ENCODE measurements at regions not wholly inside any gene's neighbourhood (a gene's known extent, or its start where the extent isn't known, plus 50 kb on each side); places are given as distances from the start of the nearest gene placed in this dataset.

- Mint-ChIP-seq H3K27me3 (ENCODE audit: low read depth) (peaks cover 4% of the 10 kb centered on the region), H3K27ac (no peak overlapping the region), H3K4me1 (peaks cover 11% of the 10 kb centered on the region), H3K36me3 (ENCODE audit: low read depth) (no peaks in the 10 kb centered on the region), H3K4me3 (no peak overlapping the region), H3K9me3 (no peaks in the 10 kb centered on the region)
- no peak for TF ChIP-seq CTCF (IDR thresholded peaks at IDR 0.05; ENCODE audit: unreplicated experiment in 3 of 3)
Measured at GRCh38 chr1:216923601-216924000, 200.4 kb upstream of the ESRRG start.

- peaks cover 11% of the 10 kb centered on the region for H3K4me1 Mint-ChIP-seq
- no peak for TF ChIP-seq CTCF (IDR thresholded peaks at IDR 0.05; ENCODE audit: unreplicated experiment in 3 of 3)
- H3K27ac Mint-ChIP-seq = peak overlapping the region; percentile 41 to 91 (median 69)
- no peaks in the 10 kb centered on the region for H3K9me3 Mint-ChIP-seq
- peaks cover 4% of the 10 kb centered on the region for H3K27me3 Mint-ChIP-seq (ENCODE audit: low read depth)
- no peaks in the 10 kb centered on the region for H3K36me3 Mint-ChIP-seq (ENCODE audit: low read depth)
- no peak overlapping the region for H3K4me3 Mint-ChIP-seq
Measured at GRCh38 chr1:216922406-216922805, 199.2 kb upstream of the ESRRG start.

DNA sequence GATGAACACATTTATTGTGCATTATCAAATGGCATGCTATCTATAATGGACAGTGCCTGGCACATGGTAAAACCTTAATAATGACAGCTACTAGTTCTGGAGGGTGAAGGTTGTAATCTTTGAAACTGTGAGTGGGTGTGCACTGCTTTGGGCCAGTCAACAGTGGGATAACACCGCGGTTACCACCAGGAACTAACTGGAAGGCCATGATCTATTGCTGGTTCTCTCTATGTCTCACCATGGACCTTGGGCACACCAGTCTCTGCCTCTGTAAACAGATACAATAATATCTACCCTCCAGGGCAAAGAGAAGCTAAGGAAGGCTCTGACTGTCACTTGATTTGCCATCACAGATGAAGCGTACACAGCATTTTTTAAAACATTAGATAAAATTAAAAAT is 198.6 kb upstream of the ESRRG start:
- Mint-ChIP-seq H3K36me3 (ENCODE audit: low read depth) (no peaks in the 10 kb centered on the region), H3K4me1 (peaks cover 6% of the 10 kb centered on the region), H3K9me3 (no peaks in the 10 kb centered on the region), H3K27me3 (ENCODE audit: low read depth) (no peaks in the 10 kb centered on the region), H3K27ac (peak overlapping the region; percentile 48 to 91 (median 69)), H3K4me3 (no peak overlapping the region)
- no peak for TF ChIP-seq CTCF (IDR thresholded peaks at IDR 0.05; ENCODE audit: unreplicated experiment in 3 of 3)

GRCh38 chr1:216919060-216919970 is 196.1 kb upstream of the ESRRG start:
- TF ChIP-seq CTCF (IDR thresholded peaks at IDR 0.05; ENCODE audit: unreplicated experiment in 3 of 3) = no peak
- H3K27ac Mint-ChIP-seq = no peak overlapping the region
- H3K36me3 Mint-ChIP-seq (ENCODE audit: low read depth) = no peaks in the 10 kb centered on the region

DNA sequence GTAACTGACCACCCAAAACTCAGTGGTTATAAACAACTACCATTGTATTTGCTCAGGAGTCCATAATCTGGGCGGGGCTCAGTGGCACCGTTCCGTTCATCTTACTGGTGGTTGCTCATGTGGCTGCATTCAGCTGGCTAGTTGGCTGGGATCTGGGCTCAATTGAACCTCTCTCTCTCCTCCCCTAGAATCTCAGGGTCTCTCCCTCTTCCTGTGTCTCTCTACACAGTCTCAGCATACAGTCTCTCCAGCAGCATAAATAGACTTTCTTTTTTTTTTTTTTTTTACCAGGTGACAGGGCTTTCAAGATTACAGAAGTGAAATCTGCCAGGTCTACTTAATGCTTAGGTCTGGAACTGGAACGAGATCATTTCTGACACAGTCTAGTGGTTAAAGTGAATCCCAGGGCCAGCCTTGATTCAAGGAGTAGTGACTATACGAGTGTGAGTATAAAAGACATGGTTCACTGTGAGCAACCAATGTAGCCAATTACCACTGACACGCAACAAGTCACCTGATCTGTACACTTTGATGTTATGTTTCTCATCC is 193.7 kb upstream of the ESRRG start:
- H3K36me3 Mint-ChIP-seq (ENCODE audit: low read depth) = no peaks in the 10 kb centered on the region
- H3K4me3 Mint-ChIP-seq = no peak overlapping the region
- no peaks in the 10 kb centered on the region for H3K4me1 Mint-ChIP-seq
- H3K9me3 Mint-ChIP-seq = no peaks in the 10 kb centered on the region
- no peaks in the 10 kb centered on the region for H3K27me3 Mint-ChIP-seq (ENCODE audit: low read depth)
- H3K27ac Mint-ChIP-seq = peak overlapping the region in 2 of 3 experiments; percentile 71 to 72
- TF ChIP-seq CTCF (IDR thresholded peaks at IDR 0.05; ENCODE audit: unreplicated experiment in 3 of 3) = no peak

More at GRCh38 chr1:216919060-216919970, 196.1 kb upstream of the ESRRG start:
- Mint-ChIP-seq H3K4me3 (no peak overlapping the region), H3K4me1 (no peaks in the 10 kb centered on the region), H3K27me3 (ENCODE audit: low read depth) (no peaks in the 10 kb centered on the region), H3K9me3 (no peaks in the 10 kb centered on the region)
